ENCODE measurements at regions not wholly inside any gene's neighbourhood (a gene's known extent, or its start where the extent isn't known, plus 50 kb on each side); places are given as distances from the start of the nearest gene placed in this dataset.

GRCh38 chr2:128378231-128379020, 59.8 kb upstream of the HS6ST1 start:
- no peaks in the 10 kb centered on the region for H3F3A ChIP-seq (ENCODE audit: low read length, unreplicated experiment)
- no peaks in the 10 kb centered on the region for H3K4me1 ChIP-seq (ENCODE audit: insufficient read depth, low read length)
- H4K20me1 ChIP-seq (ENCODE audit: low read length) = no peaks in the 10 kb centered on the region
- no peaks in the 10 kb centered on the region for H3K9me2 ChIP-seq (replicated peaks; ENCODE audit: low read length)
- no peak overlapping the region for H3K4me3 ChIP-seq (ENCODE audit: low read length)
- H2AFZ ChIP-seq (ENCODE audit: low read length) = no peak overlapping the region
- H3K4me2 ChIP-seq (ENCODE audit: low read length) = no peak overlapping the region
- no peaks in the 10 kb centered on the region for H3K36me3 ChIP-seq (ENCODE audit: low read depth, low read length)
- ATAC-seq = no peak
- CTCF ChIA-PET = no interaction called here
- no peak overlapping the region for H3K27ac ChIP-seq (ENCODE audit: low read length)
- H3K27me3 ChIP-seq (ENCODE audit: low read length) = peaks cover 57% of the 10 kb centered on the region
- H3K9me3 ChIP-seq (ENCODE audit: low read length) = no peaks in the 10 kb centered on the region
- intact Hi-C loops (cut with micrococcal nuclease) = no loop called here
- no peak for DNase-seq
- BruUV-seq (replicated peaks) = no TSS peak
- POLR2A ChIA-PET (ENCODE audit: unreplicated experiment) = no interaction called here
- H3K79me2 ChIP-seq (ENCODE audit: low read length) = no peaks in the 10 kb centered on the region
- no peak overlapping the region for H3K9ac ChIP-seq (ENCODE audit: low read length)
- TF ChIP-seq, protein P1, sequence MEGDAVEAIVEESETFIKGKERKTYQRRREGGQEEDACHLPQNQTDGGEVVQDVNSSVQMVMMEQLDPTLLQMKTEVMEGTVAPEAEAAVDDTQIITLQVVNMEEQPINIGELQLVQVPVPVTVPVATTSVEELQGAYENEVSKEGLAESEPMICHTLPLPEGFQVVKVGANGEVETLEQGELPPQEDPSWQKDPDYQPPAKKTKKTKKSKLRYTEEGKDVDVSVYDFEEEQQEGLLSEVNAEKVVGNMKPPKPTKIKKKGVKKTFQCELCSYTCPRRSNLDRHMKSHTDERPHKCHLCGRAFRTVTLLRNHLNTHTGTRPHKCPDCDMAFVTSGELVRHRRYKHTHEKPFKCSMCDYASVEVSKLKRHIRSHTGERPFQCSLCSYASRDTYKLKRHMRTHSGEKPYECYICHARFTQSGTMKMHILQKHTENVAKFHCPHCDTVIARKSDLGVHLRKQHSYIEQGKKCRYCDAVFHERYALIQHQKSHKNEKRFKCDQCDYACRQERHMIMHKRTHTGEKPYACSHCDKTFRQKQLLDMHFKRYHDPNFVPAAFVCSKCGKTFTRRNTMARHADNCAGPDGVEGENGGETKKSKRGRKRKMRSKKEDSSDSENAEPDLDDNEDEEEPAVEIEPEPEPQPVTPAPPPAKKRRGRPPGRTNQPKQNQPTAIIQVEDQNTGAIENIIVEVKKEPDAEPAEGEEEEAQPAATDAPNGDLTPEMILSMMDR (conservative IDR thresholded peaks at IDR 0.05; ENCODE audit: low read depth, low read length) = no peak
- TF ChIP-seq EZH2 (IDR thresholded peaks at IDR 0.05; ENCODE audit: low read length, unreplicated experiment) (no peak), EZH2phosphoT487 (IDR thresholded peaks at IDR 0.05; ENCODE audit: borderline replicate concordance, low read length) (no peak)

DNA sequence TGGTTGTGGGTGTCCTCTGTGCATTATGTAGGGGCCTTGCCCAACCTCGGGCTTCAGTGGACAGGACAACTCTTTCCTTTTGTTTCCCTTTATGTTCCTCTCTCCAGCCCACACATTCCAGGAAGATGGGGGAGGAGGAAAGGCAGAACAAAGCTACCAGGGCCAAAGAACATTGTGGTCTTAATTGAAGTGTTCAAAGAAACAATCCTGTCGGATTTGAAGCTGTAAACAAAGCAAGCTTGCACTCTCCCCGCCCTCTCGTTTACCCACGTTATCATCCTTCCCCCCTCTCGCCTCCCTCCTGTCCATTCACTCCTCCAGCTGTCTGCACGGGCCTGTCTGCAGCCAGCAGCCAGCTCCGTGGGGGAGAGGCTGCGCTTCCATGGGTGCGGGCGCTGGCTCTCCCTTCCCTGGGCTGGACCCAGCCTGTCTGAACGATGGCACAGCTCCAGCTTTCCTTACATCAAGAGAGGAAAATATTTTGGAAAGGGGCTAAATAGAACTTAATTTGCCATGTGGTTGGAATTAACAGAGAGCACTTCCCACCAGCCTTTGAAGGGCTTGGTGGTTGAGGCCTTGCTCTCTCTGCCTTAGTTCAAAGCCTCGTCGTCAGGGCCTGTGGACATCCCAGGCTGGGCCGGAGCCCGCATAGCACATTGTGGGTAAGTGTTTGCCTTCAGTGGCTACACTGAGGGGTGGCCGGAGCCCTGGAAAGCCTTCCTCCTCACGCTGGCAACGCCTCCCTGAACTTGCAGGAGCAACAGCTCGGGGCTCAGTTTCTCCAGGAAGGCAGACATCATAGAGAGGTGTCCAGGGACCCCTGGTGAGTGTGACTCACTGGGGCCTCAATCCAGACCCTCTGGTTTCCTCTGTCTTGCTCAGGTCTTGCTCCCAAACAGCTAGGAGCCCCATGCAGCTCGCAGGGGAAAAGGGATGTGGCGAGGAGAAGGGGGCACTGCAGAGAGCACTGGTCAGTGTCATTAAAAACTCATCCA, 60.6 kb upstream of the HS6ST1 start:
- no peak for DNase-seq
- CTCF ChIA-PET = no interaction called here
- no peaks in the 10 kb centered on the region for H3K79me2 ChIP-seq (ENCODE audit: low read length)
- no peaks in the 10 kb centered on the region for H3K9me2 ChIP-seq (replicated peaks; ENCODE audit: low read length)
- POLR2A ChIA-PET (ENCODE audit: unreplicated experiment) = no interaction called here
- BruUV-seq (replicated peaks) = no TSS peak
- no peaks in the 10 kb centered on the region for H3K4me1 ChIP-seq (ENCODE audit: insufficient read depth, low read length)
- no peak overlapping the region for H2AFZ ChIP-seq (ENCODE audit: low read length)
- no peaks in the 10 kb centered on the region for H3K36me3 ChIP-seq (ENCODE audit: low read depth, low read length)
- TF ChIP-seq EZH2phosphoT487 (IDR thresholded peaks at IDR 0.05; ENCODE audit: borderline replicate concordance, low read length) = no peak
- TF ChIP-seq, protein P1 (conservative IDR thresholded peaks at IDR 0.05; ENCODE audit: low read depth, low read length) = no peak
- TF ChIP-seq EZH2 (IDR thresholded peaks at IDR 0.05; ENCODE audit: low read length, unreplicated experiment) = no peak
- no peak overlapping the region for H3K4me2 ChIP-seq (ENCODE audit: low read length)
- no peaks in the 10 kb centered on the region for H4K20me1 ChIP-seq (ENCODE audit: low read length)
- H3K27me3 ChIP-seq (ENCODE audit: low read length) = peaks cover 57% of the 10 kb centered on the region
- H3K27ac ChIP-seq (ENCODE audit: low read length) = no peak overlapping the region
- intact Hi-C loops (cut with micrococcal nuclease) = no loop called here
- H3K4me3 ChIP-seq (ENCODE audit: low read length) = no peak overlapping the region
- H3K9ac ChIP-seq (ENCODE audit: low read length) = no peak overlapping the region
- H3F3A ChIP-seq (ENCODE audit: low read length, unreplicated experiment) = no peaks in the 10 kb centered on the region
- no peak for ATAC-seq
- H3K9me3 ChIP-seq (ENCODE audit: low read length) = no peaks in the 10 kb centered on the region
